ENCODE measurements at regions not wholly inside any gene's neighbourhood (a gene's known extent, or its start where the extent isn't known, plus 50 kb on each side); places are given as distances from the start of the nearest gene placed in this dataset.

GRCh38 chr11:76257074-76257719 is 50.9 kb upstream of the WNT11 start:
- TF ChIP-seq CTCF (optimal IDR thresholded peaks at IDR 0.05 in 1 of 3, IDR thresholded peaks at IDR 0.05 in 1 of 3, conservative IDR thresholded peaks at IDR 0.05 in 1 of 3; ENCODE audit: extremely low read depth in 1 of 3, insufficient read depth in 2 of 3, low read length in 3 of 3) (no peak), EZH2 (IDR thresholded peaks at IDR 0.05; ENCODE audit: low read length) (no peak)
- FAIRE-seq (no peak), DNase-seq (ENCODE audit: low read depth, low spot score) (no peak)
- Histone ChIP-seq H3K4me1 (ENCODE audit: control insufficient read depth, extremely low read depth, insufficient read depth, low read length) (peaks cover 4% of the 10 kb centered on the region), H3K4me2 (ENCODE audit: control insufficient read depth, extremely low read depth, insufficient read depth, low read depth, low read length) (no peak overlapping the region), H3K36me3 (ENCODE audit: control insufficient read depth in 2 of 2, extremely low read depth in 1 of 2, insufficient read depth in 2 of 2, low read length in 2 of 2) (no peaks in the 10 kb centered on the region), H3K9me3 (ENCODE audit: control insufficient read depth, low read depth, low read length) (no peaks in the 10 kb centered on the region), H3K27me3 (ENCODE audit: control insufficient read depth, extremely low read depth, insufficient read depth, low read length) (peaks cover 22% of the 10 kb centered on the region), H2AFZ (ENCODE audit: control insufficient read depth, low read length) (no peak overlapping the region), H3K4me3 (ENCODE audit: control insufficient read depth in 2 of 3, extremely low read depth in 1 of 3, insufficient read depth in 2 of 3, low read depth in 1 of 3, low read length in 3 of 3) (no peak overlapping the region), H3K27ac (ENCODE audit: control insufficient read depth, insufficient read depth, low read length) (no peak overlapping the region), H3K9ac (ENCODE audit: control insufficient read depth, extremely low read depth, insufficient read depth, low read length) (no peak overlapping the region), H3K9me1 (ENCODE audit: control insufficient read depth, extremely low read depth, insufficient read depth, low read length) (no peaks in the 10 kb centered on the region), H4K20me1 (ENCODE audit: control insufficient read depth, extremely low read depth, insufficient read depth, low read length) (no peaks in the 10 kb centered on the region), H3K79me2 (ENCODE audit: control insufficient read depth, insufficient read depth, low read length) (no peaks in the 10 kb centered on the region)
- dilution Hi-C loops (cut with MboI; ENCODE audit: extremely low pct_ligation_motif_present, low sequenced_read_pairs) = no loop called here

GRCh38 chr11:76256448-76256847 is 50.1 kb upstream of the WNT11 start:
- no peak overlapping the region for H3K4me3 ChIP-seq (ENCODE audit: control insufficient read depth in 2 of 3, extremely low read depth in 1 of 3, insufficient read depth in 2 of 3, low read depth in 1 of 3, low read length in 3 of 3)
- DNase-seq (ENCODE audit: low read depth, low spot score) (no peak), FAIRE-seq (no peak)
- no peaks in the 10 kb centered on the region for H3K79me2 ChIP-seq (ENCODE audit: control insufficient read depth, insufficient read depth, low read length)
- no peak overlapping the region for H2AFZ ChIP-seq (ENCODE audit: control insufficient read depth, low read length)
- H4K20me1 ChIP-seq (ENCODE audit: control insufficient read depth, extremely low read depth, insufficient read depth, low read length) = no peaks in the 10 kb centered on the region
- TF ChIP-seq EZH2 (IDR thresholded peaks at IDR 0.05; ENCODE audit: low read length) = no peak
- TF ChIP-seq CTCF (optimal IDR thresholded peaks at IDR 0.05 in 1 of 3, IDR thresholded peaks at IDR 0.05 in 1 of 3, conservative IDR thresholded peaks at IDR 0.05 in 1 of 3; ENCODE audit: extremely low read depth in 1 of 3, insufficient read depth in 2 of 3, low read length in 3 of 3) = no peak
- no peak overlapping the region for H3K9ac ChIP-seq (ENCODE audit: control insufficient read depth, extremely low read depth, insufficient read depth, low read length)
- H3K9me3 ChIP-seq (ENCODE audit: control insufficient read depth, low read depth, low read length) = no peaks in the 10 kb centered on the region
- H3K4me2 ChIP-seq (ENCODE audit: control insufficient read depth, extremely low read depth, insufficient read depth, low read depth, low read length) = no peak overlapping the region
- peaks cover 4% of the 10 kb centered on the region for H3K4me1 ChIP-seq (ENCODE audit: control insufficient read depth, extremely low read depth, insufficient read depth, low read length)
- dilution Hi-C loops (cut with MboI; ENCODE audit: extremely low pct_ligation_motif_present, low sequenced_read_pairs) = no loop called here
- H3K27ac ChIP-seq (ENCODE audit: control insufficient read depth, insufficient read depth, low read length) = no peak overlapping the region
- H3K9me1 ChIP-seq (ENCODE audit: control insufficient read depth, extremely low read depth, insufficient read depth, low read length) = no peaks in the 10 kb centered on the region
- H3K36me3 ChIP-seq (ENCODE audit: control insufficient read depth in 2 of 2, extremely low read depth in 1 of 2, insufficient read depth in 2 of 2, low read length in 2 of 2) = no peaks in the 10 kb centered on the region
- peaks cover 20% of the 10 kb centered on the region for H3K27me3 ChIP-seq (ENCODE audit: control insufficient read depth, extremely low read depth, insufficient read depth, low read length)
